A673 (cell line): ENCODE measurements at regions not wholly inside any gene's neighbourhood (a gene's known extent, or its start where the extent isn't known, plus 50 kb on each side); places are given as distances from the start of the nearest gene placed in this dataset.

Experiments used
- BruUV-seq: library from RNA; stranded (reverse); fragments of 400-500 nt; replicated peaks from 2 replicates; lab custom pipeline; 2021; lab: Mats Ljungman, UMichigan
- CTCF ChIA-PET: fragments of 300-600 bp; sonication (Branson Sonifier 250); formaldehyde crosslinking; loops from one replicate; lab custom pipeline; 2022; ENCODE audit warnings: antibody characterized with exemption; lab: Charles Lee
- POLR2A ChIA-PET: fragments of 300-600 bp; sonication (Branson Sonifier 250); formaldehyde crosslinking; loops from one replicate; lab custom pipeline; 2022; ENCODE audit warnings: antibody characterized with exemption; ENCODE audit not compliant: low non-redundant PET; lab: Charles Lee
- DNase-seq: peaks from one replicate; pipeline ENCODE4 v3.0.0-alpha.2; 2015; ENCODE audit warnings: low spot score
- H3K27ac ChIP-seq: fragments of 200-600 bp; sonication (generic); 2 replicates; pipeline ENCODE4 v1.5.1; 2016; ENCODE audit warnings: mixed run types, low read depth, mild to moderate bottlenecking, mixed read lengths, antibody characterized with exemption, low read length; ENCODE audit not compliant: poor library complexity, severe bottlenecking
- H3K27me3 ChIP-seq: fragments of 200-600 bp; sonication (generic); replicated peaks from 2 replicates; pipeline ENCODE4 v1.6.1; 2017; ENCODE audit warnings: mixed run types, low read depth, mild to moderate bottlenecking, mixed read lengths, antibody characterized with exemption, low read length; ENCODE audit not compliant: insufficient read depth, poor library complexity
- H3K36me3 ChIP-seq: fragments of 200-600 bp; sonication (generic); 2 replicates; pipeline ENCODE4 v1.6.1; 2016; ENCODE audit warnings: mixed run types, mild to moderate bottlenecking, mixed read lengths, antibody characterized with exemption, low read length; ENCODE audit not compliant: insufficient read depth, poor library complexity, severe bottlenecking
- H3K4me1 ChIP-seq: fragments of 200-600 bp; sonication (generic); 2 replicates; pipeline ENCODE4 v1.6.1; 2017; ENCODE audit warnings: mixed run types, mild to moderate bottlenecking, mixed read lengths, antibody characterized with exemption, low read length; ENCODE audit not compliant: insufficient read depth, poor library complexity, severe bottlenecking
- H3K4me3 ChIP-seq: fragments of 200-600 bp; sonication (generic); 2 replicates; pipeline ENCODE4 v1.5.1; 2016; ENCODE audit warnings: low read depth, mixed run types, mild to moderate bottlenecking, mixed read lengths, low read length; ENCODE audit not compliant: poor library complexity, severe bottlenecking
- H3K9me3 ChIP-seq: fragments of 200-600 bp; sonication (generic); 2 replicates; pipeline ENCODE4 v1.6.1; 2016; ENCODE audit warnings: mixed run types, low read depth, mild to moderate bottlenecking, mixed read lengths, antibody characterized with exemption, low read length; ENCODE audit not compliant: poor library complexity, severe bottlenecking
- CTCF ChIP-seq: fragments of 300-800, 200-600 bp; sonication (generic); conservative IDR thresholded peaks from 2 replicates; pipeline ENCODE4 v1.5.1; 2017; ENCODE audit warnings: low read depth, mild to moderate bottlenecking, antibody characterized with exemption, low read length, moderate library complexity, mixed read lengths
- EZH2 ChIP-seq: fragments of 200-600 bp; sonication (generic); IDR thresholded peaks from 2 replicates; pipeline ENCODE4 v1.6.1; 2017; ENCODE audit warnings: borderline replicate concordance, low read depth, mild to moderate bottlenecking, mixed read lengths, antibody characterized with exemption, low read length; ENCODE audit not compliant: poor library complexity, severe bottlenecking
- intact Hi-C: fragments of 100-400 bp; cut with micrococcal nuclease; formaldehyde crosslinking; loops from one replicate; pipeline ENCODE4 v1.10.0; 2022; ENCODE audit not compliant: unreplicated experiment

- intact Hi-C loops: no loop called here
- DNase-seq: no peak
- POLR2A ChIA-PET: no interaction called here
- peaks cover 30% of the 10 kb centered on the region for H3K27me3 ChIP-seq
- no peaks in the 10 kb centered on the region for H3K9me3 ChIP-seq
- no peak overlapping the region for H3K4me3 ChIP-seq
- CTCF ChIA-PET: no interaction called here
- no peak overlapping the region for H3K27ac ChIP-seq
- no peak for TF ChIP-seq EZH2
- TF ChIP-seq CTCF: no peak
- H3K36me3 ChIP-seq: no peaks in the 10 kb centered on the region
- no TSS peak for BruUV-seq
- H3K4me1 ChIP-seq: peaks cover 11% of the 10 kb centered on the region
Observed at GRCh38 chr16:85991856-85992255, 92.9 kb downstream of the IRF8 start.

GRCh38 chr16:85992359-85992758 lies 93.4 kb downstream of the IRF8 start:
- POLR2A ChIA-PET: no interaction called here

GRCh38 chr16:85992779-85993178 lies 93.8 kb downstream of the IRF8 start:
- H3K4me1 ChIP-seq: peaks cover 13% of the 10 kb centered on the region
- no peak overlapping the region for H3K27ac ChIP-seq
- no peaks in the 10 kb centered on the region for H3K9me3 ChIP-seq
- H3K27me3 ChIP-seq: peaks cover 29% of the 10 kb centered on the region
- intact Hi-C loops: no loop called here
- no peak overlapping the region for H3K4me3 ChIP-seq
- no peak for DNase-seq
- CTCF ChIA-PET: no interaction called here
- BruUV-seq: no TSS peak
- H3K36me3 ChIP-seq: no peaks in the 10 kb centered on the region
- TF ChIP-seq EZH2 (no peak), CTCF (no peak)
- POLR2A ChIA-PET: no interaction called here

More at GRCh38 chr16:85992359-85992758, 93.4 kb downstream of the IRF8 start:
- Histone ChIP-seq H3K27me3 (peaks cover 30% of the 10 kb centered on the region), H3K36me3 (no peaks in the 10 kb centered on the region), H3K27ac (no peak overlapping the region), H3K4me3 (no peak overlapping the region), H3K4me1 (peaks cover 13% of the 10 kb centered on the region), H3K9me3 (no peaks in the 10 kb centered on the region)
- BruUV-seq: no TSS peak
- CTCF ChIA-PET: no interaction called here
- intact Hi-C loops: no loop called here
- TF ChIP-seq EZH2: no peak
- TF ChIP-seq CTCF: no peak
- DNase-seq: no peak
